HCT116 (cell line): ENCODE measurements at regions not wholly inside any gene's neighbourhood (a gene's known extent, or its start where the extent isn't known, plus 50 kb on each side); places are given as distances from the start of the nearest gene placed in this dataset.

Source experiments
- ATAC-seq: fragments of 200-7000 bp; cut with Tn5 transposase; 2 replicates; pipeline ENCODE4 v1.9.1; 2020; ENCODE audit warnings: mild to moderate bottlenecking, moderate library complexity
- BruUV-seq: library from RNA; stranded (reverse); fragments of 400-500 nt; replicated peaks from 2 replicates; lab custom pipeline; 2021; lab: Mats Ljungman, UMichigan
- CTCF ChIA-PET: fragments of 300-600 bp; sonication (Branson Sonifier 250); formaldehyde crosslinking; loops from one replicate; lab custom pipeline; 2021; ENCODE audit warnings: antibody characterized with exemption; lab: Charles Lee
- POLR2A ChIA-PET: fragments of 300-600, 350-600 bp; sonication (Branson Sonifier 250); formaldehyde crosslinking; loops from one replicate; lab custom pipeline; 2021; ENCODE audit warnings: antibody characterized with exemption; lab: Charles Lee
- RAD21 ChIA-PET, 2 experiments: fragments of 300-600 bp; sonication (Branson Sonifier 250); formaldehyde crosslinking; loops; one replicate each; lab custom pipeline; 2023; ENCODE audit warnings: low total read pairs in 2 of 2; ENCODE audit not compliant: uncharacterized antibody in 2 of 2, unreplicated experiment in 2 of 2, low non-redundant PET in 1 of 2; lab: Charles Lee
- DNase-seq: peaks from one replicate; pipeline ENCODE4 v3.0.0-alpha.2; 2010; ENCODE audit warnings: low read depth, low spot score
- H2AFZ ChIP-seq: fragments of 200-600 bp; shearing (Covaris generic), sonication (generic); 2 replicates; pipeline ENCODE4 v1.6.1; 2017; ENCODE audit warnings: low read depth, mixed run types, mixed read lengths, antibody characterized with exemption, low read length; ENCODE audit not compliant: poor library complexity, severe bottlenecking
- H3K27ac ChIP-seq: 2 replicates; pipeline ENCODE4 v1.5.1; 2012; ENCODE audit warnings: low read depth, low read length
- H3K27me3 ChIP-seq: fragments of 200-600 bp; sonication (generic); 2 replicates; pipeline ENCODE4 v1.6.1; 2016; ENCODE audit warnings: mixed run types, low read length, mixed read lengths; ENCODE audit not compliant: insufficient read depth
- H3K36me3 ChIP-seq, 2 experiments: fragments of 200-500 bp in 1 of 2; fragments of 200-600 bp in 1 of 2; sonication (Bioruptor generic) in 1 of 2; sonication (generic) in 1 of 2; 2 replicates each; pipeline versions ENCODE4 v1.5.1 to v1.6.1; 2014 to 2016; ENCODE audit warnings: low read length in 2 of 2, inconsistent platforms in 1 of 2, mixed read lengths in 1 of 2, mixed run types in 1 of 2; ENCODE audit not compliant: insufficient read depth in 2 of 2, control insufficient read depth in 1 of 2
- H3K4me1 ChIP-seq, 2 experiments: fragments of 200-600 bp in 1 of 2; sonication (generic) in 1 of 2; 2 replicates each; pipeline versions ENCODE4 v1.5.1 to v1.6.1; 2012 to 2017; ENCODE audit warnings: low read length in 2 of 2, inconsistent platforms in 1 of 2, mild to moderate bottlenecking in 1 of 2, mixed read lengths in 1 of 2, mixed run types in 1 of 2, moderate library complexity in 1 of 2; ENCODE audit not compliant: insufficient read depth in 2 of 2, control insufficient read depth in 1 of 2
- H3K4me2 ChIP-seq: fragments of 200-600 bp; sonication (generic); 2 replicates; pipeline ENCODE4 v1.6.1; 2017; ENCODE audit warnings: mixed run types, low read length, mixed read lengths
- H3K4me3 ChIP-seq, 2 experiments: fragments of 200-600 bp in 1 of 2; sonication (generic) in 1 of 2; replicated peaks in 1 of 2; 2 replicates each; pipeline ENCODE4 v1.5.1; 2011 to 2016; ENCODE audit warnings: low read length in 2 of 2, control low read depth in 1 of 2, low read depth in 1 of 2, mild to moderate bottlenecking in 1 of 2, mixed read lengths in 1 of 2, mixed run types in 1 of 2
- H3K79me2 ChIP-seq: fragments of 200-600 bp; sonication (generic); 2 replicates; pipeline ENCODE4 v1.6.1; 2017; ENCODE audit warnings: mild to moderate bottlenecking, mixed run types, low read length, moderate library complexity, mixed read lengths; ENCODE audit not compliant: insufficient read depth
- H3K9ac ChIP-seq: fragments of 200-600 bp; sonication (generic); 2 replicates; pipeline ENCODE4 v1.6.1; 2016; ENCODE audit warnings: low read length, mixed read lengths
- H3K9me2 ChIP-seq: fragments of 200-600 bp; sonication (generic), shearing (Covaris generic); 2 replicates; pipeline ENCODE4 v1.6.1; 2017; ENCODE audit warnings: mixed run types, mild to moderate bottlenecking, moderate library complexity; ENCODE audit not compliant: insufficient read depth
- H3K9me3 ChIP-seq, 2 experiments: fragments of 200-500 bp in 1 of 2; fragments of 200-600 bp in 1 of 2; sonication (Bioruptor generic) in 1 of 2; sonication (generic) in 1 of 2; 2 replicates each; pipeline ENCODE4 v1.6.1; 2014 to 2017; ENCODE audit warnings: low read length in 2 of 2, mixed read lengths in 2 of 2, inconsistent platforms in 1 of 2, low read depth in 1 of 2, mild to moderate bottlenecking in 1 of 2, mixed run types in 1 of 2, moderate library complexity in 1 of 2; ENCODE audit not compliant: control insufficient read depth in 1 of 2, insufficient read depth in 1 of 2
- H4K20me1 ChIP-seq: fragments of 200-600 bp; sonication (generic), shearing (Covaris generic); 2 replicates; pipeline ENCODE4 v1.6.1; 2017; ENCODE audit warnings: mixed run types, mild to moderate bottlenecking, moderate library complexity; ENCODE audit not compliant: insufficient read depth
- CBX3 ChIP-seq: IDR thresholded peaks from 2 replicates; pipeline ENCODE4 v1.6.1; 2012; ENCODE audit warnings: low read depth
- CTCF ChIP-seq, 3 experiments: fragments of 200-600 bp in 1 of 3; sonication (generic) in 1 of 3; IDR thresholded peaks in 2 of 3; conservative IDR thresholded peaks in 1 of 3; 2 replicates each; pipeline ENCODE4 v1.5.1; 2012 to 2017; ENCODE audit warnings: low read depth in 2 of 3, low read length in 2 of 3, antibody characterized with exemption in 1 of 3, borderline replicate concordance in 1 of 3, control low read depth in 1 of 3, mild to moderate bottlenecking in 1 of 3, mixed read lengths in 1 of 3, mixed run types in 1 of 3, moderate library complexity in 1 of 3; ENCODE audit not compliant: insufficient read depth in 1 of 3
- EGR1 ChIP-seq: IDR thresholded peaks from 2 replicates; pipeline ENCODE4 v1.6.1; 2012; ENCODE audit warnings: low read depth
- JUND ChIP-seq: IDR thresholded peaks from 2 replicates; pipeline ENCODE4 v1.6.1; 2012
- RAD21 ChIP-seq: IDR thresholded peaks from 2 replicates; pipeline ENCODE4 v1.6.1; 2012; ENCODE audit warnings: low read depth, mild to moderate bottlenecking
- ZFX ChIP-seq: fragments of 450-650 bp; IDR thresholded peaks from 2 replicates; pipeline ENCODE4 v1.6.1; 2017
- ZNF274 ChIP-seq: fragments of 200-500 bp; sonication (Bioruptor generic); IDR thresholded peaks from 2 replicates; pipeline ENCODE4 v1.6.1; 2014; ENCODE audit warnings: mild to moderate bottlenecking, low read depth, low read length, inconsistent platforms
- intact Hi-C: fragments of 100-400 bp; cut with micrococcal nuclease; formaldehyde crosslinking; loops from 2 replicates; pipeline ENCODE4 v1.10.0; 2022
- TF ChIP-seq, protein P1 (sequence below): IDR thresholded peaks from 2 replicates; pipeline ENCODE4 v1.6.1; 2012; ENCODE audit warnings: low read depth

GRCh38 chr11:33443684-33444083 lies 186.5 kb downstream of the HIPK3 start:
- ChIA-PET POLR2A (no interaction called here), CTCF (no interaction called here), RAD21 (no interaction called here)
- Histone ChIP-seq H4K20me1 (no peaks in the 10 kb centered on the region), H3K9me3 (no peaks in the 10 kb centered on the region), H3K27ac (no peak overlapping the region), H3K4me3 (no peak overlapping the region), H2AFZ (no peak overlapping the region), H3K4me2 (no peak overlapping the region), H3K4me1 (peaks cover 0 to 12% of the 10 kb centered on the region in 2 experiments; a peak in 1 of 4 replicates), H3K9me2 (no peaks in the 10 kb centered on the region), H3K27me3 (peaks cover 4% of the 10 kb centered on the region; the same call in 1 of the 2 replicates), H3K79me2 (no peaks in the 10 kb centered on the region), H3K36me3 (no peaks in the 10 kb centered on the region), H3K9ac (no peak overlapping the region)
- TF ChIP-seq, protein P1, sequence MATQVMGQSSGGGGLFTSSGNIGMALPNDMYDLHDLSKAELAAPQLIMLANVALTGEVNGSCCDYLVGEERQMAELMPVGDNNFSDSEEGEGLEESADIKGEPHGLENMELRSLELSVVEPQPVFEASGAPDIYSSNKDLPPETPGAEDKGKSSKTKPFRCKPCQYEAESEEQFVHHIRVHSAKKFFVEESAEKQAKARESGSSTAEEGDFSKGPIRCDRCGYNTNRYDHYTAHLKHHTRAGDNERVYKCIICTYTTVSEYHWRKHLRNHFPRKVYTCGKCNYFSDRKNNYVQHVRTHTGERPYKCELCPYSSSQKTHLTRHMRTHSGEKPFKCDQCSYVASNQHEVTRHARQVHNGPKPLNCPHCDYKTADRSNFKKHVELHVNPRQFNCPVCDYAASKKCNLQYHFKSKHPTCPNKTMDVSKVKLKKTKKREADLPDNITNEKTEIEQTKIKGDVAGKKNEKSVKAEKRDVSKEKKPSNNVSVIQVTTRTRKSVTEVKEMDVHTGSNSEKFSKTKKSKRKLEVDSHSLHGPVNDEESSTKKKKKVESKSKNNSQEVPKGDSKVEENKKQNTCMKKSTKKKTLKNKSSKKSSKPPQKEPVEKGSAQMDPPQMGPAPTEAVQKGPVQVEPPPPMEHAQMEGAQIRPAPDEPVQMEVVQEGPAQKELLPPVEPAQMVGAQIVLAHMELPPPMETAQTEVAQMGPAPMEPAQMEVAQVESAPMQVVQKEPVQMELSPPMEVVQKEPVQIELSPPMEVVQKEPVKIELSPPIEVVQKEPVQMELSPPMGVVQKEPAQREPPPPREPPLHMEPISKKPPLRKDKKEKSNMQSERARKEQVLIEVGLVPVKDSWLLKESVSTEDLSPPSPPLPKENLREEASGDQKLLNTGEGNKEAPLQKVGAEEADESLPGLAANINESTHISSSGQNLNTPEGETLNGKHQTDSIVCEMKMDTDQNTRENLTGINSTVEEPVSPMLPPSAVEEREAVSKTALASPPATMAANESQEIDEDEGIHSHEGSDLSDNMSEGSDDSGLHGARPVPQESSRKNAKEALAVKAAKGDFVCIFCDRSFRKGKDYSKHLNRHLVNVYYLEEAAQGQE = no peak
- TF ChIP-seq JUND (no peak), EGR1 (no peak), CTCF (IDR thresholded peaks at IDR 0.05 in 2 of 3, conservative IDR thresholded peaks at IDR 0.05 in 1 of 3; ENCODE audit: borderline replicate concordance in 1 of 3, insufficient read depth in 1 of 3, low read depth in 2 of 3, low read length in 2 of 3) (no peak), RAD21 (no peak), ZFX (no peak), ZNF274 (no peak), CBX3 (no peak)
- no TSS peak for BruUV-seq
- intact Hi-C loops = no loop called here
- DNase-seq (no peak), ATAC-seq (no peak)
